ENCODE measurements at regions not wholly inside any gene's neighbourhood (a gene's known extent, or its start where the extent isn't known, plus 50 kb on each side); places are given as distances from the start of the nearest gene placed in this dataset.

- H3K27me3 ChIP-seq (ENCODE audit: insufficient read depth in 3 of 3, low read length in 2 of 3): no peaks in the 10 kb centered on the region
- H3K36me3 ChIP-seq (ENCODE audit: insufficient read depth in 1 of 2, low read depth in 1 of 2): no peaks in the 10 kb centered on the region
- H3K4me1 ChIP-seq: no peaks in the 10 kb centered on the region
- intact Hi-C loops (cut with DNase I): no loop called here
- TF ChIP-seq CTCF (IDR thresholded peaks at IDR 0.05): no peak
- no peak for DNase-seq
- no peak overlapping the region for H3K4me3 ChIP-seq
- no peak for ATAC-seq
- H3K9me3 ChIP-seq: peaks cover 4% of the 10 kb centered on the region
- H3K27ac ChIP-seq: no peak overlapping the region
Observed at GRCh38 chr2:23203383-23203782, 181.6 kb upstream of the KLHL29 start.

GRCh38 chr2:23204685-23205242 is 180.2 kb upstream of the KLHL29 start:
- DNase-seq (no peak), ATAC-seq (no peak)
- peaks cover 2% of the 10 kb centered on the region for H3K9me3 ChIP-seq
- no peak for TF ChIP-seq CTCF (IDR thresholded peaks at IDR 0.05)
- no peaks in the 10 kb centered on the region for H3K4me1 ChIP-seq
- H3K36me3 ChIP-seq (ENCODE audit: insufficient read depth in 1 of 2, low read depth in 1 of 2): no peaks in the 10 kb centered on the region
- no peak overlapping the region for H3K4me3 ChIP-seq
- no peaks in the 10 kb centered on the region for H3K27me3 ChIP-seq (ENCODE audit: insufficient read depth in 3 of 3, low read length in 2 of 3)
- H3K27ac ChIP-seq: no peak overlapping the region
- WGBS, 3 donors: 0 to 33% (median 21%) methylated on average over 1 of the region's 1 CpG
- intact Hi-C loops (cut with DNase I): no loop called here

GRCh38 chr2:23206650-23207049 is 178.3 kb upstream of the KLHL29 start:
- ATAC-seq (no peak), DNase-seq (no peak)
- TF ChIP-seq CTCF (IDR thresholded peaks at IDR 0.05): no peak
- no peak overlapping the region for H3K4me3 ChIP-seq
- WGBS, 3 donors: 60 to 87% (median 76%) methylated on average over 8 of the region's 8 CpGs
- H3K36me3 ChIP-seq (ENCODE audit: insufficient read depth in 1 of 2, low read depth in 1 of 2): no peaks in the 10 kb centered on the region
- no peaks in the 10 kb centered on the region for H3K9me3 ChIP-seq
- H3K27ac ChIP-seq: no peak overlapping the region
- H3K4me1 ChIP-seq: no peaks in the 10 kb centered on the region
- no peaks in the 10 kb centered on the region for H3K27me3 ChIP-seq (ENCODE audit: insufficient read depth in 3 of 3, low read length in 2 of 3)
- intact Hi-C loops (cut with DNase I): no loop called here

- H3K36me3 ChIP-seq (ENCODE audit: insufficient read depth in 1 of 2, low read depth in 1 of 2): no peaks in the 10 kb centered on the region
- TF ChIP-seq CTCF (IDR thresholded peaks at IDR 0.05): no peak
- intact Hi-C loops (cut with DNase I): no loop called here
- no peaks in the 10 kb centered on the region for H3K27me3 ChIP-seq (ENCODE audit: insufficient read depth in 3 of 3, low read length in 2 of 3)
- no peak overlapping the region for H3K27ac ChIP-seq
- DNase-seq: no peak
- 68 to 79% (median 73%) methylated on average over 5 of the region's 5 CpGs for WGBS, 3 donors
- no peak overlapping the region for H3K4me3 ChIP-seq
- ATAC-seq: no peak
- no peaks in the 10 kb centered on the region for H3K9me3 ChIP-seq
- no peaks in the 10 kb centered on the region for H3K4me1 ChIP-seq
Observed at GRCh38 chr2:23207871-23208270, 177.1 kb upstream of the KLHL29 start.

- DNase-seq: no peak
- intact Hi-C loops (cut with DNase I): no loop called here
- TF ChIP-seq CTCF (IDR thresholded peaks at IDR 0.05): no peak
- H3K9me3 ChIP-seq: no peaks in the 10 kb centered on the region
- no peak overlapping the region for H3K27ac ChIP-seq
- no peaks in the 10 kb centered on the region for H3K36me3 ChIP-seq (ENCODE audit: insufficient read depth in 1 of 2, low read depth in 1 of 2)
- 52 to 64% (median 56%) methylated on average over 2 of the region's 2 CpGs for WGBS, 3 donors
- no peak overlapping the region for H3K4me3 ChIP-seq
- ATAC-seq: no peak
- H3K4me1 ChIP-seq: no peaks in the 10 kb centered on the region
- no peaks in the 10 kb centered on the region for H3K27me3 ChIP-seq (ENCODE audit: insufficient read depth in 3 of 3, low read length in 2 of 3)
Observed at GRCh38 chr2:23208339-23208738, 176.6 kb upstream of the KLHL29 start.

All from psoas muscle (tissue), 7 donors.